ENCODE measurements at regions not wholly inside any gene's neighbourhood (a gene's known extent, or its start where the extent isn't known, plus 50 kb on each side); places are given as distances from the start of the nearest gene placed in this dataset.

DNA sequence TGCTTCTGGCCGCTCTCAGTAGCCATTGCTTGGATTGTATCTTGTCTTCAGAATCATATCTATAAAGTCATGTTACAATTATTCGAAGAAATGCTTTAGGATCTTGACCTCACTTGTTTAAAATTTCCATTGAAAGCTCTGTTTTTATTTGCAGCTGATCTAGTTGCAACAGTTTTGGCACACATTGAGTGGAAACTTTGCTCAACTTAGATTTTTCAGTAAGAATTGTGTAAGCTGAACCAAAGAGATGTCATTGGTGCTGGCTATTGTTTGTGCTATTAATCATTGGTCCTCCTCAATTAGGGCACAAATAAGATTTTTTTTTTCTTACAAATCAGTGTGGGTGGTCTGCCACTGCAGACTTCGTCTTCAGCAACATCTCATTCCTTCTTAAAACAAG, 649.2 kb downstream of the MMUT start:
- TF ChIP-seq, protein P1, sequence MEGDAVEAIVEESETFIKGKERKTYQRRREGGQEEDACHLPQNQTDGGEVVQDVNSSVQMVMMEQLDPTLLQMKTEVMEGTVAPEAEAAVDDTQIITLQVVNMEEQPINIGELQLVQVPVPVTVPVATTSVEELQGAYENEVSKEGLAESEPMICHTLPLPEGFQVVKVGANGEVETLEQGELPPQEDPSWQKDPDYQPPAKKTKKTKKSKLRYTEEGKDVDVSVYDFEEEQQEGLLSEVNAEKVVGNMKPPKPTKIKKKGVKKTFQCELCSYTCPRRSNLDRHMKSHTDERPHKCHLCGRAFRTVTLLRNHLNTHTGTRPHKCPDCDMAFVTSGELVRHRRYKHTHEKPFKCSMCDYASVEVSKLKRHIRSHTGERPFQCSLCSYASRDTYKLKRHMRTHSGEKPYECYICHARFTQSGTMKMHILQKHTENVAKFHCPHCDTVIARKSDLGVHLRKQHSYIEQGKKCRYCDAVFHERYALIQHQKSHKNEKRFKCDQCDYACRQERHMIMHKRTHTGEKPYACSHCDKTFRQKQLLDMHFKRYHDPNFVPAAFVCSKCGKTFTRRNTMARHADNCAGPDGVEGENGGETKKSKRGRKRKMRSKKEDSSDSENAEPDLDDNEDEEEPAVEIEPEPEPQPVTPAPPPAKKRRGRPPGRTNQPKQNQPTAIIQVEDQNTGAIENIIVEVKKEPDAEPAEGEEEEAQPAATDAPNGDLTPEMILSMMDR (IDR thresholded peaks at IDR 0.05) = no peak
- TF ChIP-seq EP300 (IDR thresholded peaks at IDR 0.05) = no peak
